ENCODE measurements at regions not wholly inside any gene's neighbourhood (a gene's known extent, or its start where the extent isn't known, plus 50 kb on each side); places are given as distances from the start of the nearest gene placed in this dataset.

DNA sequence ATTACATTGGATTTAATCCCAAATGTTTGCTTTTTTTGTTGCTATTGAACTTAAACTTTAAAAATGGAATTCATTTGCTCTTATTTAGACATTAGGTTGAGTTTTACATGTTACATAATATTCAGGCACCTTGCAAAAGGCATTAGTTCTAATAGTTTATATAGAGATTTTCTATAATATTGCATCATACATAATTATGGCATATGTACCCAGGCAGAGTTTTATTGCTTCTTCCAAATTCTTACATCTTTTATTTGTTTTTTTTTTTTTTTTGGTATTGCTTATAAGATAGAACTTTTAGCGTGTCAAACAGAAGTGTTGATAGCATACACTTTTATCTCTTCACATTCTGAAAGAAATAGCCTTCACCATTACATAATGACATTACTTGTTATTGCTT is 487.7 kb downstream of the GABRG1 start:
- intact Hi-C loops (cut with micrococcal nuclease): no loop called here
- TF ChIP-seq, protein P1, sequence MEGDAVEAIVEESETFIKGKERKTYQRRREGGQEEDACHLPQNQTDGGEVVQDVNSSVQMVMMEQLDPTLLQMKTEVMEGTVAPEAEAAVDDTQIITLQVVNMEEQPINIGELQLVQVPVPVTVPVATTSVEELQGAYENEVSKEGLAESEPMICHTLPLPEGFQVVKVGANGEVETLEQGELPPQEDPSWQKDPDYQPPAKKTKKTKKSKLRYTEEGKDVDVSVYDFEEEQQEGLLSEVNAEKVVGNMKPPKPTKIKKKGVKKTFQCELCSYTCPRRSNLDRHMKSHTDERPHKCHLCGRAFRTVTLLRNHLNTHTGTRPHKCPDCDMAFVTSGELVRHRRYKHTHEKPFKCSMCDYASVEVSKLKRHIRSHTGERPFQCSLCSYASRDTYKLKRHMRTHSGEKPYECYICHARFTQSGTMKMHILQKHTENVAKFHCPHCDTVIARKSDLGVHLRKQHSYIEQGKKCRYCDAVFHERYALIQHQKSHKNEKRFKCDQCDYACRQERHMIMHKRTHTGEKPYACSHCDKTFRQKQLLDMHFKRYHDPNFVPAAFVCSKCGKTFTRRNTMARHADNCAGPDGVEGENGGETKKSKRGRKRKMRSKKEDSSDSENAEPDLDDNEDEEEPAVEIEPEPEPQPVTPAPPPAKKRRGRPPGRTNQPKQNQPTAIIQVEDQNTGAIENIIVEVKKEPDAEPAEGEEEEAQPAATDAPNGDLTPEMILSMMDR (IDR thresholded peaks at IDR 0.05; ENCODE audit: extremely low read depth in 1 of 2, insufficient read depth in 1 of 2, low read depth in 1 of 2, low read length in 2 of 2): no peak
- TF ChIP-seq POLR2AphosphoS5 (IDR thresholded peaks at IDR 0.05; ENCODE audit: insufficient read depth, low read depth, low read length) (no peak), POLR2A (IDR thresholded peaks at IDR 0.05; ENCODE audit: low read depth, low read length) (no peak), EZH2 (IDR thresholded peaks at IDR 0.05; ENCODE audit: borderline replicate concordance, low read depth, low read length, severe bottlenecking) (no peak), GATA2 (IDR thresholded peaks at IDR 0.05; ENCODE audit: insufficient read depth, insufficient read length, low read depth, low read length) (no peak), MYC (IDR thresholded peaks at IDR 0.05; ENCODE audit: low read depth, low read length) (no peak), JUN (IDR thresholded peaks at IDR 0.05; ENCODE audit: borderline replicate concordance, insufficient read depth, insufficient read length, low read depth) (no peak), FOS (IDR thresholded peaks at IDR 0.05; ENCODE audit: borderline replicate concordance, insufficient read depth, low read length) (no peak)
- TF ChIP-seq, protein P2, sequence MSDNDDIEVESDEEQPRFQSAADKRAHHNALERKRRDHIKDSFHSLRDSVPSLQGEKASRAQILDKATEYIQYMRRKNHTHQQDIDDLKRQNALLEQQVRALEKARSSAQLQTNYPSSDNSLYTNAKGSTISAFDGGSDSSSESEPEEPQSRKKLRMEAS (IDR thresholded peaks at IDR 0.05; ENCODE audit: insufficient read depth, insufficient read length): no peak

More for the DNA sequence above, 487.7 kb downstream of the GABRG1 start:
- dilution Hi-C loops (cut with MboI; ENCODE audit: extremely low pct_ligation_motif_present, low sequenced_read_pairs): no loop called here
- no peak overlapping the region for H3K4me2 ChIP-seq (ENCODE audit: insufficient read depth, low read length)
- no peak overlapping the region for H2AFZ ChIP-seq (ENCODE audit: low read depth, low read length)
- no peaks in the 10 kb centered on the region for H3K9me1 ChIP-seq (replicated peaks; ENCODE audit: control insufficient read depth, extremely low read depth, insufficient read depth, low read length)
- no peak overlapping the region for H3K27ac ChIP-seq (ENCODE audit: insufficient read depth, low read depth, low read length)
- no peaks in the 10 kb centered on the region for H3K36me3 ChIP-seq (ENCODE audit: control insufficient read depth in 2 of 2, extremely low read depth in 1 of 2, insufficient read depth in 2 of 2, low read length in 2 of 2)
- H3K4me1 ChIP-seq (ENCODE audit: control insufficient read depth, extremely low read depth, insufficient read depth, low read length): no peaks in the 10 kb centered on the region
- FAIRE-seq (no peak), DNase-seq (ENCODE audit: low read depth, low spot score) (no peak)
- CTCF ChIA-PET: no interaction called here
- no peaks in the 10 kb centered on the region for H3K79me2 ChIP-seq (ENCODE audit: control insufficient read depth, insufficient read depth, low read length)
- H3K4me3 ChIP-seq (replicated peaks in 1 of 3; ENCODE audit: insufficient read depth in 1 of 3, low read depth in 1 of 3, low read length in 3 of 3): no peak overlapping the region
- BruUV-seq (replicated peaks): no TSS peak
- H4K20me1 ChIP-seq (replicated peaks; ENCODE audit: control insufficient read depth, extremely low read depth, insufficient read depth, low read length): no peaks in the 10 kb centered on the region
- POLR2A ChIA-PET: no interaction called here
- no peak overlapping the region for H3K9ac ChIP-seq (replicated peaks; ENCODE audit: extremely low read depth, insufficient read depth, low read length)
- peaks cover 2% of the 10 kb centered on the region for H3K9me3 ChIP-seq (replicated peaks; ENCODE audit: control insufficient read depth, insufficient read depth, low read length)
- H3K27me3 ChIP-seq (ENCODE audit: control insufficient read depth in 2 of 2, insufficient read depth in 2 of 2, low read length in 2 of 2): no peaks in the 10 kb centered on the region

Measured in endothelial cell of umbilical vein (primary cell).